GM12872 (cell line): ENCODE measurements at regions not wholly inside any gene's neighbourhood (a gene's known extent, or its start where the extent isn't known, plus 50 kb on each side); places are given as distances from the start of the nearest gene placed in this dataset.

ENCODE experiments used
- TF ChIP-seq, protein P1 (sequence below): IDR thresholded peaks from 3 replicates; pipeline ENCODE4 v1.5.1; 2011; ENCODE audit warnings: low read depth, mild to moderate bottlenecking, low read length, moderate library complexity; ENCODE audit not compliant: insufficient read depth

DNA sequence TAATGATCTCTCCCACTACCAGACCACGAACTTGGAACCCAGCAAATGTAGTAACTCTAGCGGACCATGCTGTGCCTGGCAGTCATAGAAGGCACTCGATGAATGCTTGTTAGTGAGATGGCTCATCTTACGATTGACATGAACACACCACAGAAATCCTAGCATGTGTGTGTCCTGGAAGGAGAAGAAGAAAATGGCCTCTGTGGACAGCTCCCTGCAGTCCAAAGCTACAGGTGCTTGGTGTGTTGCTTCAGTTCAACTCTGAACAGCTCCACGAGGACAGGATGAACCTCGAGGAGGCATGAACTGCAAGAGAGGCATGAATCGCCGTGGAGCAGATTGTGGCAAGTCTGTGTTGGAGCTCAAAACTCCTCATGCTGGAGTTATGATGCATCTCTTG is 93.5 kb downstream of the KLF6 start:
- TF ChIP-seq, protein P1, sequence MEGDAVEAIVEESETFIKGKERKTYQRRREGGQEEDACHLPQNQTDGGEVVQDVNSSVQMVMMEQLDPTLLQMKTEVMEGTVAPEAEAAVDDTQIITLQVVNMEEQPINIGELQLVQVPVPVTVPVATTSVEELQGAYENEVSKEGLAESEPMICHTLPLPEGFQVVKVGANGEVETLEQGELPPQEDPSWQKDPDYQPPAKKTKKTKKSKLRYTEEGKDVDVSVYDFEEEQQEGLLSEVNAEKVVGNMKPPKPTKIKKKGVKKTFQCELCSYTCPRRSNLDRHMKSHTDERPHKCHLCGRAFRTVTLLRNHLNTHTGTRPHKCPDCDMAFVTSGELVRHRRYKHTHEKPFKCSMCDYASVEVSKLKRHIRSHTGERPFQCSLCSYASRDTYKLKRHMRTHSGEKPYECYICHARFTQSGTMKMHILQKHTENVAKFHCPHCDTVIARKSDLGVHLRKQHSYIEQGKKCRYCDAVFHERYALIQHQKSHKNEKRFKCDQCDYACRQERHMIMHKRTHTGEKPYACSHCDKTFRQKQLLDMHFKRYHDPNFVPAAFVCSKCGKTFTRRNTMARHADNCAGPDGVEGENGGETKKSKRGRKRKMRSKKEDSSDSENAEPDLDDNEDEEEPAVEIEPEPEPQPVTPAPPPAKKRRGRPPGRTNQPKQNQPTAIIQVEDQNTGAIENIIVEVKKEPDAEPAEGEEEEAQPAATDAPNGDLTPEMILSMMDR: no peak

- TF ChIP-seq, protein P1: no peak
Measured at GRCh38 chr10:3689871-3690510, 95.0 kb downstream of the KLF6 start.

- TF ChIP-seq, protein P1: no peak
Measured at GRCh38 chr10:3687510-3688081, 97.4 kb downstream of the KLF6 start.

DNA sequence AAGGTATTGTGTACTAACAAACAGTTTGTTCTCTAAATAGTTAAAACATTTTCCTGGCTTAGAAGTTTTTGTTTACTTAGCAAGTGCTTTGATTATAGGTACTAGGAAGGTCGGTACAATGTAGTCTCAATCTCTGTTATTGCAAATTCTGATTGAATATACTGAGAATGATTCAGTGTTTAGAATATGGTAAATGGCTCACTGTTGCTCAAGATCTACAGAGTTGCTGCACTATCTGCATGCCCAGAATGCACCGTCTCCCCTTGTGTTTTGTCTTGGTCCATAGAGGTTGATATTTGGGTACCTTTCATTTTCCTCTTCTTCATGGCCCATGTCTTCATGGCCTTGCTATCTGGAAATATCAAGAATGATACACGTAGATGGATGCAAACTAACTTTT is 99.6 kb downstream of the KLF6 start:
- TF ChIP-seq, protein P1: no peak

GRCh38 chr10:3684891-3685290 is 100.1 kb downstream of the KLF6 start:
- TF ChIP-seq, protein P1: no peak

DNA sequence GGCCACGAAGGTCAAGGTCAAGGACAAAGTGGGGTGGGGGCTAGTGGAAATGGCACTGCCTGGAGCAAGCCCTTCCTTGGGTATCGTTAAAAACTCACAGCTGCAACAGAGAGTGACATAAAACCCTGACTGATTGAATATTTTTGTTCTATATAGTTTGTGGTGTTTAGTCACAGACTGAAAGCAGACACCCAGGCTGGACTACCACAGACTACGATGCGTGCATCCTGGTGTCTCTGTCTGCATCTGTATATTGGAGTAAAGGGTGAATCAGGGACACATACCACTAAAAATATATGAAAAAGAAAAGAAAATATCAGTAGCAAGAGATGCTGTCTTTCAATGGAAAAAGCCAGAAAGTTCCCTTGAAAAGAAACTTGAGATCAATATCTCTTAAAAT is 101.4 kb downstream of the KLF6 start:
- TF ChIP-seq, protein P1: no peak

- TF ChIP-seq, protein P1: no peak
Measured at GRCh38 chr10:3682745-3683144, 102.3 kb downstream of the KLF6 start.
